Fibroblast of skin of left quadriceps (primary cell): ENCODE measurements at regions not wholly inside any gene's neighbourhood (a gene's known extent, or its start where the extent isn't known, plus 50 kb on each side); places are given as distances from the start of the nearest gene placed in this dataset.

Experiments
- DNase-seq, 2 experiments: peaks; one replicate each; pipeline ENCODE4 v3.0.0-alpha.2; 2013; ENCODE audit warnings: low read depth in 2 of 2

DNA sequence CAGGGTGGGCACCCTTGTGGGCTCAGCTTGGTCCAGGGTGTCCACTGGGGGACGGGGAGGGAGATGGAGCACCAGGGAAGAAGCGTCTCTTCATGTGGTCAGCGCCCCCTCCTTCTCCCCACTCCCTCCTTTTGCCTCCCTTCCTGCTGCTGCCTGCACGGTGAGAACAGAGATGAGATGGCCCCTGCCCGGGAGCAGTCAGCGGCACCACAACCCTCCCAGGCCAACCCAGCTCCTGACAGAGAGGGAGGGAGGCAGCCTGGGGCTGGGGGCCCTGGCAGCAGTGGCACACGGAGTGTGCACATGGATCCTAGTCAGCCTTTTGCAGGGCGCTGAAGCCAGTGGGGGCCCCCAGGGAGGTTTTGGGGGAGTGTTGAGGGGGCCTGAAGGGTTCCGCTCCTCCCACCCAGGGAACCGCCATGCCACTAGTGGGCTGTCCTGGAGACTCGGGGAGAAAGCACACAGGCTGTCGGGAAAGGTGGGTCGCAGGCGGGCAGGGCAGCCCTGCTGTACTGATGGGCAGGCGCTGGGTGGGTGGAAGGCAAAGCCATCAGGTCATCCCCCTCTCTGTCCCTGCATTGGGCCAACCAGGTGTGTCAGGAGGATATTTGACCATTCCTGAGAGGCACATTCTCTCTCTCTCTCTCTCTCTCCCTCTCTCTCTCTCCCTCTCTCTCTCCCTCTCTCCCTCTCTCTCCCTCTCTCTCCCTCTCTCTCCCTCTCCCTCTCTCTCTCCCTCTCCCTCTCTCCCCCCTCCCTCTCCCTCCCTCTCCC is 94.3 kb upstream of the BHLHE23 start:
- no peak for DNase-seq

DNA sequence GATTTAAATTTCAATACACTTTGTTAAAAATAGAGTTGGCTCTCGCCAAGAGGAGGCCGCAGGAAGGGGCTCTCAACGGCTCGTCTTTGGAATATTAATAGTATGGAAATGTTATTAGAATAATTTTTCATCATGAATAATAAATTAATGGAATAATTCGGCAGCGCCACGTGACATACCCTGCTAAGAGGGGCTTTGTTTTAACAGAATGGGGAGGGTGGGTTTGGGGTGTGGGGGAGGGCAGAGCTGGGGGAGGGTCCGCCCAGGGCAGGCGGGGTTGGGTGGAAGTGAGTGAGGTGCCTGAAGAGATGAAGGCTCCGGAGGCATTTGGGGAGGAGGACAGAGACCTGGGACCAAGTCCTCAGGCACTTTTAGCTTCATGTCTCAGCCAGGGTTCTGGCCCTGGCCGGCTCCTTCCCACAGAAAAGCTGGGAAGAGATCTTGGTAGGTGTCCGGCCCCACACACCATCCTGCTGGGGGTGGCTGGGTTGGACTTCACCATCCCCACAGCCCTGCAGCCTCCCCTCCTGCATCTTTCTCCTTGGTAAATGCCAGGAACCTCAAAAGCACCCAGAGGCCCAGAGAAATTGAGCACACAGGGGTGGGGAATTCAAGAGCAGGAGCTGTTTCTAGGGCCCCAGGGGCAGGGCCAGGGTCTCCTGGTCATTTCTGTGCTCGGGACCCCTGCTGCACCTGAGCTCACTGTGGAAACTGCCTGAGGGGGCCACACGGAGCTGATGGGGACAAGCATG is 93.6 kb upstream of the BHLHE23 start:
- DNase-seq = no peak

DNA sequence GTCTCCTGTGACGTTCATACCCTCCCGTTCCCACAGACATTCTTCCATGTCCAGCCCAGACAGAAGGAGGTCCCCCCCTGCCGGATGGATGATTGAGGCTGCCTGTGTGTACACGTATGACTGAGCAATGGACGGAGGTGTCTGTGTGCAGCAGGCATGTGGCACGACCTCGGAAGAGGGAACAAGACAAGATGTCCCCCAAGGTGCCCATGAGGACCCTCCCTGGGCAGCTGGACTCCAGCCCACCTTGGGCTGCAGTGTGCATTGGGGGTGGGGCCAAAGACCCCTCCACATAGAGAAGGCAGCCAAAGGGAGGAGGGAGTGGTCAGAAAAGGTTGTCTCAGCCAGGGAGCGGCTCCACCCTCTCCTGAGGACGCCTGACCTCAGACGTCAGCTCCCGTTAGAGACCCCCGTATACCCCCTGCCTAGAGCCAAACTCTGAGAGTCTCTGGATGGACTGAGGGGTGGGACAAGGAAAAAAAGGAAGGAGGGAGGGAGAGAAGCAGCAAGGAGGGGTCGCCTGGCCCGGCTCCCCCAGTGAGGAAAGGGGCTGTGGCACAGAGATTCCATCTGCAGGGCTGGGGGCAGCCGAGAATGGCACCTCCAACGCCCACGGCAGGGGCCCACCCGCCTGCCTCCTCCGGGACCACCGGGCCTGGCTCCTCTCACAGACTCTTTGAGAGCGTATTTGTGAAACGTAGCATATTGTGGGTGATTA is 92.9 kb upstream of the BHLHE23 start:
- no peak for DNase-seq

DNA sequence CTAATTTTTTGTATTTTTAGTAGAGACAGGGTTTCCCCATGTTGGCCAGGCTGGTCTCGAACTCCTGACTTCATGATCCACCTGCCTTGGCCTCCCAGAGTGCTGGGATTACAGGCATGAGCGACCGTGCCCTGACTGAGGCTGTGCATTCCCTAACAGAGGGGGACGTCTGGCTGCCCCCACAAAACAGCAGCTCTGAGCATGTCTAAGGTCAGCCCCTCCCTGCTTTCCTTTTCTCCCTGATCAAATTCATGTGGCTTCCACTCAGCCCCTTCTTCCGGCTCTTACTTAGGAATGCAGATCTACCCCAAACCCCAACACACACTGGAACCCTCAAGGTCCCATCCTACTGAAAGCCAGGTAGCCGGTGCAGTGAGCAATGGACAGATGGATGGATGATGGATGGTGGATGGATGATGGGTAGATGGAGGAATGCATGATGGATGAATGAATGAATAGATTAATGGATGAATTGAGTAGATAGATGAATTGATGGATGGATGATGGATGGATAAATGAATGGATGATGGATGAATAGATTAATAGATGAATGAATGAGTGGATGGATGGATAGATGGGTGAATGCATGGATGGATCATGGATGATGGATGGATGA is 91.5 kb upstream of the BHLHE23 start:
- DNase-seq = no peak

DNA sequence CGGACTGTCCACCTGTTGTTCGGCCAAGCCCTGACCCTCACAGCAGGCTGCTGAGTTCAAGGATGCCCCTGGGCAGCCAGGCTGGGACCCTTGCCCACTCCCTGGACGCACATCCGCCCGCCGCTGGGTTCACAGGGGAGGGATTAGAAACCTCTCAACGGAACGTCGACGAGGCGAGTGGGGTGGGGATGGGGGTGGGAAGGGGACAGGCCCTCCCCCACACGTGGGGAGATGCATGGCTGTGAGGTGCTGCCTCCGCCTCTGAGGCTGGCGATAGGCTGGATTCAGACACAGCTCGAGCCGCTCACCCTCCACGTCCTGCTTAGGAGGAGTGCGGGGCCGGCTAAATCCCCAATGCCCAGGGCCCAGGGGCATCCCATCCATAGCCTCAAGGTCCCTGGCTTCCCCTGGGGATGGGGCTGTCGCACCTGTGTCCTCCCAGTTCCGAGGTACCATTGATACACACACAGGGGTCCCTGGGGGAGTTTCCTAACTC is 90.6 kb upstream of the BHLHE23 start:
- DNase-seq = no peak

DNA sequence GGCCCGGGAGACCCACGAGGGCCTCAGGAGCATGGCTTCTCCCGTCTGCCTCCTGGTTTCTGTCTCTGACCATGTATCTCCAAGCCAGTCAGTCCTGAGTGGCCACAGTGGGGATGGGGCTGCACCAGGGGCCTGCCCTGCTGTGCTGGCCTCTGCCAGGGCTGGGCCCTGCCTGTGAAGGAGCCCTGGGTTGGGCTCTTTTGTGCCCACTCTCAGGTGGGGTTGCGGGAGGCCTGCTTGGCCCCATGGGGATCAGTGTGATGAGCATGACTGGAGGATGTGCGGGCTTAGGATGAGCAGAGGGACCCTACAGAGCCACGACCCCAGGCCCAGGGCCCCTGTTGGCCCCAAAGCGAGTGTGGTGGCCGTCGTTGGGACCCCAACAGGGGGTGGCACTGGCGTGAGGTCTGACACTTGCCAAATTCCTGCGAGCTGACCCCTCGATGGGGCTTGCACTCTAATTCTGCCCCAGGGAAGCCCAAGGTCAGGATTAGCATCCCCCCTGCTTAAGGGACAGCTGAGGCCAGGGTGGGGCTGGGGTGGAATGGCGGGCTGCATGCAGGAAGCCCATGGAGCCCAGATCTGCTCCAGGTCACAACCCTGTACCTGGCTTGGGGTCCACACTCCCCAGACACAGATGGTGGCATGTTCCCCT is 90.0 kb upstream of the BHLHE23 start:
- no peak for DNase-seq

DNA sequence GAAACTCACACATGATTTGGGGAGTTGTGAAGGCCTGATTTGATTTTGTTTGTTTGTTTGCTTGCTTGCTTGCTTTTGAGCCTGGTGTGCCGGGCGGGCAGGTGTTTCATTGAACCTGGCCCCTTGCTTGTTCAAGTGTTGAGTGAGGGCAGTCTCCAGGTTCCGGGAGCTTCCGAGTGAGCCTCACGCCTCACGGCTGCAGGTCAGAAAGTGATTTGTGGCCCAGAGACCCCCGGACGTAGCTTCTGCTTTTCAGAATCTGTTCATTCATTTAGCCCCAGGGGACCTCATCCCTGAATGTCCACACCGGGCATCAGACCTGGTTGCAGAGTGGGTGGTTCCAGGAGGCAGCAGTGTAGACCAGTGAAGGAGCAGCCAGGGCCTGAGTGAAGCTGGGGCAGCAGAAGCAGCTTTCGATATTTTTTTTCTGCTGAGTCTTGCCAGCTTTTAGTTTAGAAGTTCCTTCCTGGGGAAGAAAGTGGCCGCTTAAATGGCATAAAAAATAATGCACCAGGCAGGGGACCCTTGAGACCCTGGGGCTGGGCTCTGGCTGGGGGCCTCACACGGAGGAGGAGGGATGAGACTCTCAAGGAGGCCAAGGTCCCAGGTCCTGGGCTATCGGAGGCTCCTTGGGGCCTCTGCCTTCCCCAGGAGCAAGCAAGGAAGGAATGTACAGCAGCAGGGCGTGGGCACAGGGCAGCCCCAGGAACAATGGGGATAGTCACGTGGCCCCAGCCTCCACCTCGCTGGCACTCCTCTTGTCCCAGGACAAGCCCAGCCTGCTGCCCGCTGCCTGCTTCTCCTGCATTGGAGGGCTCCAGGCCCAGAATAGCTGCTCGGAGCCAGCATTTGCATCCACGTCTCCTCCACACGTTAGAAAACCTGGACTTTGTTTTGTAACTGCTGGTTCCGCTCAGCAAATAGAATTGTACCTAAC is 89.2 kb upstream of the BHLHE23 start:
- DNase-seq = no peak

DNA sequence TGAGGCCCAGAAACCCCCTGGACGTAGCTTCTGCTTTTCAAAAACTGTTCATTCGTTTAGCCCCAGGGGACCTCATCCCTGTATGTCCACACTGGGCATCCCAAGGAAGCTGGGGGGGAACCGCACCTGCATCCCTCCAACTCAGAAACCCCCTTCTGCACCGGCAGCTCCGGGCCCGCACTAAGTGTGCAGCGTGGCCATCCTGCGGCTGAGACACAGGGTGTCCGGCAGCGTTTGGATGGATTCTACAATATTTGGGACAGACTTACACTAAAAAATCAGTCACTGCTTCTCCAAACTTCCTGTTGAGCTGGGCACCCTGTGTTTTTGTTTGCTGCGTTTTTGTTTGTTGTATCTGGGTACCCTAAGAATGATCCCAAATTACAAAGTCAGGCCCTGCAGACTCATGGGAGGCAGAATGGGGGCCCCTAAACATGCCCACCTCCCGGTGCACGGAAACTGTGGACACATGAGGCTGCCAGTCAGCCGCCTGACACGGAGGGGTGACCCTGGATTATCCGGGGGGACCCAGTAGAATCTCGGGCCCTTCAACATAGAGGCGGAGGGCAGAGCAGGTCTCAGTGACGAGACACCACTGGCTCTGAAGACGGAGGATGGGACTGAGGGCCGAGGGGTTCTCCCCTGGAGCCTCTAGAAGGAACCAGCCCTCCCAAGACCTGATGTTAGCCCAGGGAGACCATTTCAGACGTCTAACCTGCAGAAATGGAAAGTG is 88.2 kb upstream of the BHLHE23 start:
- DNase-seq = no peak

DNA sequence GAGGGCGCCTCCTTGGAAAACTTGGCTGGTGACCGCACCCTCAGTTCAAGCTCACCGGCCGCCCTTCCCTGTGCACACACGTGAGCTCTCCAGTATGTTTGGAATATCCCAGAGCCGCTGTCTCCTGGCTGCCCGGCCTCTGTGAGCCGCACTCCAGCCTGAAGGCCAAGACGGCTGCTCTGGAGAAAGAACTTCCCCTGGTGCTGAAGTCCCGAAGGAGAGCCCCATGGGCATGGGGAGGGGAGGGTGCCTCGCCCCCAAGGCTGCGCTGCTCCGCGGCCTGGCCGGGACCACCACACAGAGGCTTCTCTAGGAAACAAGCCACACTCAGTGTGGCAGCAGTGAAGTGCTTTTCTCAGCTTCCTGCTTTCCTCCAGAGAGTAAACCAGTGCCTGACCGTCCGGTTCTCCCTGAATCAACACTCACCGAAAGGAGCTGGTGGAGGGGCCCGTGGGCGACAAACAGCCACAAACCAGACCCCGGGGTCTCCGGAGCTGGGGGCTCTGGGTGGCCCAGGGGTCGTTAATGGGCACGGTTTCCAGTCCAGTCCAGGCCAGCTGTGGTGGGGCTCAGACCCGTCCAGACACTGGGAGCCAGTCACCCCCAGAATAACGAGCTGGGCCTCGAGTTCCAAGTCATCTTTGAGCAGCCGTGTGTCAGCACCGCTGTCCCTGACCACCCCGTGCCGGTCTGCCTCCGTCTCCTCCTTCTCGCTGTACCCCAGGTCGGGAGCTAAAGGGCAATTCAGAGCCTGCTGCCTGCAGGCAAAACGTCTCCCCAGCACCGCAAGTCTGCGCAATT is 87.4 kb upstream of the BHLHE23 start:
- no peak for DNase-seq

DNA sequence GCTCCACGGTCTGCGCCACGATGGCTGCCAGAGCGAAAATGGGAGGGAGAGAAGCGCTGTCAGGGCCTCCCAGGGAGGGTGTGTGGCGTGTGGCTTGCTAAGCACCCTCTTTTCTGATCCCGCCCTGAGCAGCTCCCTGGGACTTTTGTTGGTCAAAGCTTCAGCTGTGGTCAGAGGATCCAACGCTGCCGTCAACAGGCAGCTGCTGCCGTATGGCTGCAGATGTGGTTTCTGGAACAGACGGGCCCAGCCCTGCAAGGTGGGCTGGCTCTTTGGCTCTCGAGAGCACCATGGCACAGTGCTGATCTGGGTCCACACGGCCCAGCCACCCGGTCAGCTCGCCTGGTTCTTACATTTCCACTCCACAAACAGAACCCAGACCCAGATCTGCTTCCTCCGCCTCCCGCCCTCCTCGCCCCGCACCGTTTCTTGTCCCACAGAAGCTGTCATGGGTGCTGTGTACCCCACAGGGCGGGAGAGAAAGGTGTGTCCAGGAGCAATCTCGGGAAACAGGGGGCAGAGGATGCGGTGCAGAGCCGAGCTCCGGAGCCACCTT is 86.0 kb upstream of the BHLHE23 start:
- no peak for DNase-seq

DNA sequence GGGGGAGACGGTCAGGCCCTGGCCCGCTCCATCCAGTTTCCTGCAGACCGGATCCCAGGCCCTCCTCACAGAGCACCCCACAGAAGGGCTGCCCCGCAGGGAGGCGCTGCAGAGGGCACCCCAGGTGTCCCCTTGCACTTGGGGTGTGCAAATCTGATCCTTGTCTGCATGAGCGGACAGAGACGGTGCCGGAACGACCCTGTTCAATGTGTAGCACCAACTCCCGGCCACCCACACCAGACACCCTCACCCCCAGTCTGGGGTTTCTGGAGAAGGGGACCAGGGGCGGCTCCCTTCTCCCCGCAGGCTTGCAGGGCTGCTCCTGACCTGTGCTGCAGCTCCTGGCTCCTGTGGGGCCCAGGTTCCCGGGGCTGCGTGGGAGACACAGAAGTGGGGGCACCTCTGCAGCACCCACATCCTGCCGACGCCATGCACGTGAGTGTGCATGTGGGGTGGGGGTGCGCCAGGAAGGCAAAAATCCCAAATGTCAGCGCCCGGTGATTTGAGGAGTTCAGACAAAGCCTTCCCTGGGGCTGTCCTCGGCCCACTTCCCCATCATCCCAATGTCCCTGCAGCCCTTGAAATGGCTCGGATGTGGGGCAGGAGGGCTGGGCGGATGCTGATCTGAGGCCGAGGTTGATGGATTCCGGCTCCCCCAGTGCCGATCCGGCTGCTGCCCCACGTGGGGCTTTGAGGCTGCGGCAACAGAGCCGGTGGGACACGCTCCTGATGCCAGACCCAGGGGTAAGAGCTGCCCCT is 85.3 kb upstream of the BHLHE23 start:
- DNase-seq = no peak

DNA sequence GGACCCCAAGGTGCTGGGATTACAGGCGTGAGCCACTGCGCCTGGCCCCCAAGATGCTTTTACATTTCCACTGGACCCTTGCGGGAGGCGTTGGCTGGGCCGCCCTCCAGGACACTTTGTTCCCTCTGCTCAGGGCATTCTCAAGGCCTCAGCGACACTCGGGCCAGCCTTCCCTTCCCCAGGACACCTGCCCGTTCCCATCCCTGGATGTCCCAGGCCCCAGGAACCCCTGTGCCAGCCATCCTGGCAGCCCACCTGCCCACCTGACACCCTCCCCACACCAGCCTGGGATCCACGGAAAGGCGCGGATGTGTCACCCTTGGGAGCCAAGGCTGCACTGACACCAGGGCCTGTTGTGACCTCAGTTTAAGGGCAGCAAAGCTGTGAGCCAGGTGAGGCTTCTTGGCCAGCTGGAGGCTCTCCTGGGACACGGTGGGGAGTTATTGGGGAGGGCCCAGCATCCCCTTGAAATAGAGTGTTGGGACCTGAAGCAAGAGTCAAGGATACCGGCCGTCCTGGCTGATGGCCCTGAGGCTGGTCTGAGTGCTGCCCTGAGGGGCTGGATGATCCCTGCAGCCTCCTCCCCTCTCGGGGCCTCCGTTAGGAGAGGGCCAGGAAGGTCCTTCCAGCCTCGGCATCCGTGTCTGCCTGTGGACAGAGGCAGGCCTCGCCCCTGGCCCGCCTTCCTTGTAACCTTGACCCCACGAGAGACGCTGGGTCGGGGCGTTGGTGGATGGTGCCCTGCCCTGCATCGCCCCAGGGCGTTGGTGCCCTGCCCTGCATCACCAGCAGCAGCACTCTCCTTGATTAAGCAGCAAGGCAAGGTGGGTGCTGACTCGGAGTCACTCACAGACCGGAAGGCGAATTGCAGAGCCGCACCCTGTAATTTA is 84.2 kb upstream of the BHLHE23 start:
- no peak for DNase-seq

DNA sequence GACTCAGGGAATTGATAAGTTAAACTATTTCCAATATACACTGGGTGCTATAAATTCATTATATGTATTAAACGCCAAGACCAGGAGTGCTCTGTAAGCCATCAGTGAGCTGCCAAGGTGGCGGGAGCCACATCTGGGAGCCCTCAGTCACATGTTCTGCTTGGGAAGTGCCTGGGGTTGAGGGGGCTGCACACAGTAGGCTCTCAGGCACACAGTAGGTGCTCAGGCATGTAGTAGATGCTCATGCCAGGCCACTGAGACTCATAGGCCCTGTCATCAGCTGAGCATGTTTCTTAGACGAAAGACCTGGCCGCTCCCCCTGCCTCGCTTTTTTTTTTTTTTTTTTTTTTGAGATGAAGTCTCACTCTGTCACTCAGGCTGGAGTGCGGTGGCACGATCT is 83.3 kb upstream of the BHLHE23 start:
- no peak for DNase-seq

DNA sequence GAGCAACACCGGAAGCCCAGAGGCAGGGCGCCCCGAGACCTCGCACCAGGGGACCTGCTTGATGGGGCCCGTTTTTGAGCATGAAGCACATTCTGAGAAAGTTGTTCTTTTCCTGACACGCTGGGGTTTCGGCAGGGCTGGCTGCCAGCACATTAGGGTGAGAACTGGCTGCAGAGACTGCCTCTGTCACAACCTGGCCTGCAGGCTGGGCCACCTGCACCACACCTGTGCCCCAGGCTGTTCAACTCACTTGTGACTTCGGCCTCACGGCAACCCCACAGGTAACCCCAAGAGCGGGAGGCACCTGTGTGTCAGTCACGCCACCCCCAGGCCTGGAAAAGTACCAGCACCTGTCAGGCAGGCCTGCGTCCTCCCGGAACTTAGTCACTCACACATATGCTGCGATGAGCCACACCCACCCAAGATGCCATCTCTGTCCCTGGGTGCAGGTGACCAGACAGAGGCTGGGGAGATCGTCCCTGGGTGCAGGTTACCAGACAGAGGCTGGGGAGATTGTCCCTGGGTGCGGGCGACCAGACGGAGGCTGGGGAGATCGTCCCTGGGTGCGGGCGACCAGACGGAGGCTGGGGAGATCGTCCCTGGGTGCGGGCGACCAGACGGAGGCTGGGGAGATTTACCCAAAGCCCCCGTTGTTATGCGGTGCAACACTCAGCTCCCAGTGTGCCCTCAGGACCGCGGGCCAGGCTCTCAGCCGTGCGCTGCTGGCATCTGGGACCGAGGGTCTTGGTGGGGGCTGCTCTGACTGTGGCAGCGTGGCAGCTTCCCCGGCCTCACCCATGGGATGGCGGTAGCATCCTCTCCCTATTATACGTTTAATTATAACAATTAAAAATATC is 82.5 kb upstream of the BHLHE23 start:
- DNase-seq = no peak

DNA sequence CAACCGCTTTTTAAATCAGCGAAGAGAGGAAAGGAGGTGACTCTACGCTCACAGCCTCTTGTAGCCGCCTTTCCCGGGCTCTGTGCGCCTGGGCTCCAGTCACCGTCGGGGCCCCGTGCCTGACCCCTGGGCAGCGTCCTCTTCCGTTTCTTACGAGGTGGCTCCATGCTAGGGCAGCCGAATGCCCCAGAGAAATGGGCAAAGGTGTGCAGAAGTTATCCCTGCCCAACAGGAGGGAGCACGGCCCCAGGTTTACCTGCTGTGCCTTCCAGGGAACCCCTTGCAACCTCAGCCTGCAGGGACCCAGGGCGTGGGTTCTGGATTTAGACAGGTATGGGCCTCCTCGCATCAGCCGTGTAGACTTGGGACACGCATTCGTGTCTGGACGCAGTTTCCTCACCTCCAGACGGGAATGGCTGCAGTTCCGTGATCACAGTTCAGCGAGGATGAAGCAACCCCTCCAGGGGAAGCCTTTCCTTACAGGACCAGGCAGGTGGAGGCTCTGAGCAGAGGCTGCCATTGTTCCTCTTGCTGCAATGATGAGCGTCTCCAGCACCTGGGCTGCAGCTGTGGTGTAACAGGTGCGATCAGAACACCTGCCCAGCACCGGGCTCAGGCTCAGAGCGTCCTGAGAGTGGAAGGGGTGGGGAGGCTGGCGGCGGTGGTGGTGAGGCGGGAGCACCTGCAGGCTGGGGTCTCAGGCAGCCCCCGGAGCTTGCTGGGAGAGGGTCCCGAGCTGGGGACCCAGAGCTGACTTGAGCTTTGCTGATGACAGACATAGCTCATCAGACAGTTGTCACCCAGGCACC is 81.3 kb upstream of the BHLHE23 start:
- DNase-seq = no peak
